Thoracic aorta (tissue), 2 donors: ENCODE measurements at regions not wholly inside any gene's neighbourhood (a gene's known extent, or its start where the extent isn't known, plus 50 kb on each side); places are given as distances from the start of the nearest gene placed in this dataset.

Experiments used
- ATAC-seq: fragments of 150-250 bp; one replicate; pipeline ENCODE4 v1.8.0; 2017; ENCODE audit warnings: low read depth; ENCODE audit not compliant: insufficient number of reproducible peaks, low FRiP score
- DNase-seq: peaks from one replicate; pipeline ENCODE4 v3.0.0-alpha.2; 2020; ENCODE audit warnings: low spot score
- H3K27ac ChIP-seq, 2 donors: fragments of 200-600 bp; sonication (generic); 1 replicate in 1 of 2; 2 replicates in 1 of 2; pipeline ENCODE4 v1.5.1; 2016; ENCODE audit warnings: mild to moderate bottlenecking in 2 of 2, moderate library complexity in 2 of 2
- H3K27me3 ChIP-seq: fragments of 200-600 bp; sonication (generic); replicated peaks from 2 replicates; pipeline ENCODE4 v1.6.0; 2016; ENCODE audit warnings: mild to moderate bottlenecking; ENCODE audit not compliant: insufficient read depth
- H3K36me3 ChIP-seq: fragments of 200-600 bp; sonication (generic); one replicate; pipeline ENCODE4 v1.5.1; 2016
- H3K4me1 ChIP-seq, 2 donors: fragments of 200-600 bp; sonication (generic); 1 replicate in 1 of 2; 2 replicates in 1 of 2; pipeline versions ENCODE4 v1.5.1 to v1.6.0; 2016; ENCODE audit warnings: low read depth in 2 of 2, mild to moderate bottlenecking in 1 of 2; ENCODE audit not compliant: control insufficient read depth in 1 of 2
- H3K4me3 ChIP-seq: fragments of 200-600 bp; sonication (generic); 2 replicates; pipeline ENCODE4 v1.5.1; 2016; ENCODE audit warnings: mild to moderate bottlenecking
- H3K9me3 ChIP-seq: fragments of 200-600 bp; sonication (generic); 2 replicates; pipeline ENCODE4 v1.5.1; 2016
- TF ChIP-seq, protein P1 (sequence below): fragments of 200-600 bp; sonication (generic); IDR thresholded peaks from one replicate; pipeline ENCODE4 v1.5.1; 2019; ENCODE audit warnings: antibody characterized with exemption

DNA sequence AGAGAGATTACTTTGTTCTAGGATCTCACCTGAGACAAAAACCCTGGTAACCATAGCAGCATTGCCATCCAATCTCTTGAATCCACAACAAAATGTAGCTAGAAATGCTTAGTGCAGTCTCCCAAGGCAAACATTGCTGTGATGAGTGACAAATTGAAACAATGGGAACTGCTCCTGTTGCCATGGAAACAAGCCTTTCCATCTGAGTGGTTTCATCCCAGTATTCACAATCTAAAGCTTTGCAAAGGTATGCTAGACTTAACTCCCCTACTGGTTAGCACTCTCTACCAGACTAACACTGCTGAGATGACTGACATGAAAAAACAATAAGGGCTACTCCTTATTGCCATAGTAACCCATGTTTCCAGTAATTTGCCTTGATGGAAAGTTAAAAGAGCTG, 172.6 kb upstream of the CNTN3 start:
- ATAC-seq = no peak
- no peak overlapping the region for H3K4me3 ChIP-seq
- no peaks in the 10 kb centered on the region for H3K36me3 ChIP-seq
- no peak overlapping the region for H3K27ac ChIP-seq
- no peaks in the 10 kb centered on the region for H3K9me3 ChIP-seq
- no peak for DNase-seq
- H3K27me3 ChIP-seq = no peaks in the 10 kb centered on the region
- TF ChIP-seq, protein P1, sequence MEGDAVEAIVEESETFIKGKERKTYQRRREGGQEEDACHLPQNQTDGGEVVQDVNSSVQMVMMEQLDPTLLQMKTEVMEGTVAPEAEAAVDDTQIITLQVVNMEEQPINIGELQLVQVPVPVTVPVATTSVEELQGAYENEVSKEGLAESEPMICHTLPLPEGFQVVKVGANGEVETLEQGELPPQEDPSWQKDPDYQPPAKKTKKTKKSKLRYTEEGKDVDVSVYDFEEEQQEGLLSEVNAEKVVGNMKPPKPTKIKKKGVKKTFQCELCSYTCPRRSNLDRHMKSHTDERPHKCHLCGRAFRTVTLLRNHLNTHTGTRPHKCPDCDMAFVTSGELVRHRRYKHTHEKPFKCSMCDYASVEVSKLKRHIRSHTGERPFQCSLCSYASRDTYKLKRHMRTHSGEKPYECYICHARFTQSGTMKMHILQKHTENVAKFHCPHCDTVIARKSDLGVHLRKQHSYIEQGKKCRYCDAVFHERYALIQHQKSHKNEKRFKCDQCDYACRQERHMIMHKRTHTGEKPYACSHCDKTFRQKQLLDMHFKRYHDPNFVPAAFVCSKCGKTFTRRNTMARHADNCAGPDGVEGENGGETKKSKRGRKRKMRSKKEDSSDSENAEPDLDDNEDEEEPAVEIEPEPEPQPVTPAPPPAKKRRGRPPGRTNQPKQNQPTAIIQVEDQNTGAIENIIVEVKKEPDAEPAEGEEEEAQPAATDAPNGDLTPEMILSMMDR = no peak
- no peaks in the 10 kb centered on the region for H3K4me1 ChIP-seq

DNA sequence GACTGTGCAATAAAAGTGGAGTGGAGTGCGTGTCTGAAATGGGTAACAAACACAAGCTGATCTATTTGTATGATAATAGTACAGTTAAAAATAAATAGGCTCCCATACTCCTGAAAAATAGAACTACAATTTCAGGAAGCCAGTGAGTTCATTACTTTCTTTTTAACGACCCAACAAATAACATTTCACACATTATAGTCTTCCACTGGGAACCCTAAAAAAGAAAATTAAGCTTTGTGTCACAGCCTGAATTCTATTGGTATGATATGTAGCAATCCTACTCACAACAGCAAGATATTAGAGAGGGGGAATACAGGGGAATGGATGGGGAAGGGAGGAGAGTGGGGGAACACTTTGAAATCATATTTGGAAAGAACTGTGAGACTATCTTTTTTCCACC, 156.9 kb upstream of the CNTN3 start:
- no peak overlapping the region for H3K4me3 ChIP-seq
- no peak overlapping the region for H3K27ac ChIP-seq
- H3K36me3 ChIP-seq = no peaks in the 10 kb centered on the region
- ATAC-seq = no peak
- H3K27me3 ChIP-seq = no peaks in the 10 kb centered on the region
- H3K9me3 ChIP-seq = no peaks in the 10 kb centered on the region
- DNase-seq = no peak
- TF ChIP-seq, protein P1 = no peak
- no peaks in the 10 kb centered on the region for H3K4me1 ChIP-seq

DNA sequence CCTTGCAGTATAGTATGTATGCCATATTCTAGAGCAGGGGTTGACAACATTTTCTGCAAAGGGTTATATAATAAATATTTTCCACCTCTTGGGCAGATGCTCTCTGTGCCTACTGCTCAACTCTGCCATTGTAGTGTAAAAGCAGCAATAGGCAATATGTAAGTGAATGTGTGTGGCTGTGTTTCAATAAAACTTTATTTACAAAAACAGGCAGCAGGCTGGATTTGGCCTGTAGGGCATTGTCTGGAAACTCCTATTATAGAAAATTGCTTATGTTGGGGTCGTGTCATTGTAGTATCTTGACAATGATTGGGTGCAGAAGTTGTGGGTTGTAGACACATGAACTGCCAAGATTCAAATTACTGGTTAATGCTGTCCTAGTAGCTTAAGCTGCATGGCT, 153.6 kb upstream of the CNTN3 start:
- no peak overlapping the region for H3K4me3 ChIP-seq
- TF ChIP-seq, protein P1 = no peak
- H3K27ac ChIP-seq = no peak overlapping the region
- H3K27me3 ChIP-seq = no peaks in the 10 kb centered on the region
- DNase-seq (no peak), ATAC-seq (no peak)
- H3K9me3 ChIP-seq = no peaks in the 10 kb centered on the region
- no peaks in the 10 kb centered on the region for H3K36me3 ChIP-seq
- no peaks in the 10 kb centered on the region for H3K4me1 ChIP-seq

DNA sequence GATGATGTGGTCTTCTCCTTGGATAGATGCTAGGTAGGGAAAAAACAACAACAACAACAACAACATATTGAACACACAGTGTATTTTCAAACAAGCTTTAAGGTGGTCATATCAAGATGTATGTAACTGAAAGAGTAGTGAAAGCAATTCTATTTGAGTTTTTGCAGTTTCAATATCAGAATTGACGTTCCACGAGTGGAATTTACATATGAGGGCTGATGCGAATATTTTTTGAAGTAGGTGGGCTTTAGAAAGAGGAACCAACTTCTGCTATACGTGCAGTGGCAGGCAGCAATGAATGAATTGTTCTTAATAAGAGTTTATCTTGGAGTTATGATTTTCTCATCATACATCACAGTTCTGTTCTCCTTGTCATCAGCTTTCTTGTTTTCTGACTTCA, 151.9 kb upstream of the CNTN3 start:
- no peaks in the 10 kb centered on the region for H3K27me3 ChIP-seq
- ATAC-seq = no peak
- H3K36me3 ChIP-seq = no peaks in the 10 kb centered on the region
- H3K4me3 ChIP-seq = no peak overlapping the region
- no peak for DNase-seq
- no peaks in the 10 kb centered on the region for H3K4me1 ChIP-seq
- H3K27ac ChIP-seq = no peak overlapping the region
- no peaks in the 10 kb centered on the region for H3K9me3 ChIP-seq
- TF ChIP-seq, protein P1 = no peak

DNA sequence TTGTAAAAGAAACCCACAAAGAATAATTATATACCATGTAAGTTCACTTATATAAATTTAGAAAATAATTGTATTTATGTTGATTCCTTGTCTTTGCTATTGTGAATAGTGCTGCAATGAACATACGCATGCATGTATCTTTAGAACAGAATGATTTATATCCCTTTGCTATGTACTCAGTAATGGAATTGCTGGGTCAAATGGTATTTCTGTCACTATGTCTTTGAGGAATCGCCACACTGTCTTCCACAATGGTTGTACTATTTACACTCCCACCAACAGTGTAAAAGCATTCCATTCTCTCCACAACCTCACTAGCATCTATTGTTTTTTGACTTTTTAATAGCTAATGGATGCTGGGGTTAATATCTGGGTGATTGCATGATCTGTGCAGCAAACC, 149.4 kb upstream of the CNTN3 start:
- Histone ChIP-seq H3K9me3 (no peaks in the 10 kb centered on the region), H3K36me3 (no peaks in the 10 kb centered on the region), H3K4me1 (no peaks in the 10 kb centered on the region), H3K27ac (no peak overlapping the region), H3K27me3 (no peaks in the 10 kb centered on the region), H3K4me3 (no peak overlapping the region)
- ATAC-seq (no peak), DNase-seq (no peak)
- TF ChIP-seq, protein P1 = no peak
